ENCODE measurements at regions not wholly inside any gene's neighbourhood (a gene's known extent, or its start where the extent isn't known, plus 50 kb on each side); places are given as distances from the start of the nearest gene placed in this dataset.

DNA sequence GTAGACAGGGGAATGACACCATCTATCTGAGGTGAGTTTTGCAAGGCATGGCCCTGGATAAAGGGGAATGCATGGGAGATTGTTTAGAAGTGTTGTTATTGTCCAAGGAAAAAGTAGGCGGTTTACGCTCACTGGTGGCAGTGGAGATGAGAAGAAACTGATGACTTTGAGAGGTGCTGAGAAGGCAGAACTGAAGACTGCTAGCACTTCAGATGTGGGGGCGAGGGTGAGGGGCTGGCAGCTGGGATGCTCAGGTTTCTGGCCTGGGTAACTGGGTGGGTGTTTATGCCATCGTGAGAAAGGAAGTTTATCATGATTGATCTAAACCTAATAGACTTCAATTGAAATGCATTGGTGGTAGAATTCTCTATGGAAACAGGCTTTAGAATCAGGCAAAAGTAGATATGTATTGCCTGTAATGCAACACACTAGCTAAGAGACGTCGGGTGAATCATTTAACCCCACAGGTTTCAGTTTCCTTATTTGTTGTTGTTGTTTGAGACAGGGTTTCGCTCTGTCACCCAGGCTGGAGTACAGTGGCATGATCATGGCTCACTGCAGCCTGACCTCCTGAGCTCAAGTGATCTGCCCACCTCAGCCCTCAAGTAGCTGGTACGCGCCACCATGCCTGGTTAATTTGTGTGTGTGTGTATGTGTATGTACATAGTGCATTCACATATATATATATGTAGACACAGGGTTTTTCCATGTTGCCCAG lies 123.5 kb downstream of the SLC24A2 start:
- DNase-seq (ENCODE audit: insufficient read length, low spot score) (no peak), FAIRE-seq (no peak)
- TF ChIP-seq POLR2A (IDR thresholded peaks at IDR 0.05; ENCODE audit: low read depth, low read length) (no peak), TAF1 (IDR thresholded peaks at IDR 0.05; ENCODE audit: low read depth, low read length) (no peak), PAX5 (IDR thresholded peaks at IDR 0.05; ENCODE audit: insufficient read depth, low read length, severe bottlenecking) (no peak), SPI1 (IDR thresholded peaks at IDR 0.05; ENCODE audit: low read depth, low read length) (no peak), POLR2AphosphoS5 (IDR thresholded peaks at IDR 0.05; ENCODE audit: low read depth, low read length) (no peak), POU2F2 (IDR thresholded peaks at IDR 0.05; ENCODE audit: low read depth, low read length) (no peak)

DNA sequence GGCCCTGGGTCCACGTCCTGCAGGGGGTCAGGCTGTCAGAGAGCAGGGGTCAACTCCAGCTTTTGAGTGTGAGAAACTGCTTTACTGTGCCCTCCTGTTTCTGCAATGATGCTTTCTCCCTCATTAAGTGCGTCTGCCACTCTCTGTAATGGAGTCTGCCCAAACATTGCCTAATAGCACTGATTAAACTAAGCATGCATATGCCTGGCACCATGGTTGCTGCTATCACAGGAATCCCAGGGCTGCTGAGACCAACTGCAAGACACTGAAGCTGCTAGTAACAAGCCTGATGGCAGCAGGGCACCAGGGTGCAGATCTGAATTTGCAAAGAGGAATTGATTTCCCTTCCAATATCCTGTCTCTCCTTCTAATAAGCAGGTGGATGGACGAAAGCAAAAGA lies 125.3 kb downstream of the SLC24A2 start:
- TF ChIP-seq PAX5 (IDR thresholded peaks at IDR 0.05; ENCODE audit: insufficient read depth, low read length, severe bottlenecking) (no peak), POLR2A (IDR thresholded peaks at IDR 0.05; ENCODE audit: low read depth, low read length) (no peak), POU2F2 (IDR thresholded peaks at IDR 0.05; ENCODE audit: low read depth, low read length) (no peak), TAF1 (IDR thresholded peaks at IDR 0.05; ENCODE audit: low read depth, low read length) (no peak), POLR2AphosphoS5 (IDR thresholded peaks at IDR 0.05; ENCODE audit: low read depth, low read length) (no peak), SPI1 (IDR thresholded peaks at IDR 0.05; ENCODE audit: low read depth, low read length) (no peak)
- no peak for DNase-seq (ENCODE audit: insufficient read length, low spot score)
- no peak for FAIRE-seq

GRCh38 chr9:19662213-19662612 lies 126.6 kb downstream of the SLC24A2 start:
- no peak for DNase-seq (ENCODE audit: insufficient read length, low spot score)
- FAIRE-seq = no peak
- TF ChIP-seq PAX5 (IDR thresholded peaks at IDR 0.05; ENCODE audit: insufficient read depth, low read length, severe bottlenecking) = no peak

GRCh38 chr9:19660019-19660418 lies 128.8 kb downstream of the SLC24A2 start:
- DNase-seq (ENCODE audit: insufficient read length, low spot score) (no peak), FAIRE-seq (no peak)
- TF ChIP-seq SPI1 (IDR thresholded peaks at IDR 0.05; ENCODE audit: low read depth, low read length) (no peak), PAX5 (IDR thresholded peaks at IDR 0.05; ENCODE audit: insufficient read depth, low read length, severe bottlenecking) (no peak), POLR2A (IDR thresholded peaks at IDR 0.05; ENCODE audit: low read depth, low read length) (no peak), TAF1 (IDR thresholded peaks at IDR 0.05; ENCODE audit: low read depth, low read length) (no peak), POLR2AphosphoS5 (IDR thresholded peaks at IDR 0.05; ENCODE audit: low read depth, low read length) (no peak), POU2F2 (IDR thresholded peaks at IDR 0.05; ENCODE audit: low read depth, low read length) (no peak)

- no peak for DNase-seq (ENCODE audit: insufficient read length, low spot score)
- TF ChIP-seq PAX5 (IDR thresholded peaks at IDR 0.05; ENCODE audit: insufficient read depth, low read length, severe bottlenecking) = no peak
- TF ChIP-seq POLR2A (IDR thresholded peaks at IDR 0.05; ENCODE audit: low read depth, low read length) = no peak
- TF ChIP-seq POU2F2 (IDR thresholded peaks at IDR 0.05; ENCODE audit: low read depth, low read length) = no peak
- TF ChIP-seq TAF1 (IDR thresholded peaks at IDR 0.05; ENCODE audit: low read depth, low read length) = no peak
- no peak for TF ChIP-seq SPI1 (IDR thresholded peaks at IDR 0.05; ENCODE audit: low read depth, low read length)
- no peak for TF ChIP-seq POLR2AphosphoS5 (IDR thresholded peaks at IDR 0.05; ENCODE audit: low read depth, low read length)
- FAIRE-seq = no peak
These were observed 132.1 kb downstream of the SLC24A2 start for GRCh38 chr9:19656704-19657103.

GRCh38 chr9:19651681-19652080 lies 137.2 kb downstream of the SLC24A2 start:
- DNase-seq (ENCODE audit: insufficient read length, low spot score) = no peak
- no peak for FAIRE-seq

GRCh38 chr9:19650312-19650711 lies 138.5 kb downstream of the SLC24A2 start:
- TF ChIP-seq TAF1 (IDR thresholded peaks at IDR 0.05; ENCODE audit: low read depth, low read length) (no peak), PAX5 (IDR thresholded peaks at IDR 0.05; ENCODE audit: insufficient read depth, low read length, severe bottlenecking) (no peak), SPI1 (IDR thresholded peaks at IDR 0.05; ENCODE audit: low read depth, low read length) (no peak), POLR2AphosphoS5 (IDR thresholded peaks at IDR 0.05; ENCODE audit: low read depth, low read length) (no peak), POU2F2 (IDR thresholded peaks at IDR 0.05; ENCODE audit: low read depth, low read length) (no peak), POLR2A (IDR thresholded peaks at IDR 0.05; ENCODE audit: low read depth, low read length) (no peak)
- no peak for DNase-seq (ENCODE audit: insufficient read length, low spot score)
- FAIRE-seq = no peak

More at GRCh38 chr9:19651681-19652080, 137.2 kb downstream of the SLC24A2 start:
- TF ChIP-seq POLR2A (IDR thresholded peaks at IDR 0.05; ENCODE audit: low read depth, low read length) (no peak), POU2F2 (IDR thresholded peaks at IDR 0.05; ENCODE audit: low read depth, low read length) (no peak), TAF1 (IDR thresholded peaks at IDR 0.05; ENCODE audit: low read depth, low read length) (no peak), PAX5 (IDR thresholded peaks at IDR 0.05; ENCODE audit: insufficient read depth, low read length, severe bottlenecking) (no peak), SPI1 (IDR thresholded peaks at IDR 0.05; ENCODE audit: low read depth, low read length) (no peak), POLR2AphosphoS5 (IDR thresholded peaks at IDR 0.05; ENCODE audit: low read depth, low read length) (no peak)

DNA sequence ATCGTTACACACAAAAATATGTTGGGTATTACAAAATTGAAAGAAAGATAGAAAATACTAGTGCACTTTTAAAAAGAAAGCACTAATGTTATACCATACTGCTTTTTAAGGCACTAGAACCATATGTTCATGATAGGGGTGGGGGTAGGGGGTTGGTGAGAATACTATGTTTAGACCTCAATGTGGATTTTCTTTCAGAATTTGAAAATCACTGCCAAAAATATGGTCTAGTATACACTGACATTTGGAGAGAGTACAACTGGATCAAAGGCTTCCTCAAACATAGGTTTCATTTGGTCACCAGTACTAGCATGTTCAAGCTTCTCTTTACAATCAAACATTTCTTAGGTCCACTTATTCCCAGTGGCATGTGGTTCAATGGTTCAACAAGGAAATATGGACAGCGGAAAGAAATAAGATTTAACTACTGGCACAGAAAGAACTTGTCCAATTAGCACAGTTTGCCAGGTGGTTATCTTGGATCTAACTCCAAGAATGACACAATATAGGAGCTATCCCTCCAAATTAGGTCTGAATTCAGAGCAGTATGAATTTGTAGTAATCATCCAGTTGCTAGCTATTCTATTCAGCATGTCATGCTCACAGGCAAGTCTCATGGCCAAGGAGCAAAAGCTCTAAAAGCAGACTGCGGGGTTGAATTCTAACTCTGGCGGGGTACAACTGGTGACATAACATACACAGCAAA lies 139.3 kb downstream of the SLC24A2 start:
- DNase-seq (ENCODE audit: insufficient read length, low spot score) (no peak), FAIRE-seq (no peak)
- no peak for TF ChIP-seq POLR2A (IDR thresholded peaks at IDR 0.05; ENCODE audit: low read depth, low read length)

- FAIRE-seq = no peak
- no peak for DNase-seq (ENCODE audit: insufficient read length, low spot score)
- TF ChIP-seq POLR2A (IDR thresholded peaks at IDR 0.05; ENCODE audit: low read depth, low read length) = no peak
- TF ChIP-seq SPI1 (IDR thresholded peaks at IDR 0.05; ENCODE audit: low read depth, low read length) = no peak
- TF ChIP-seq POU2F2 (IDR thresholded peaks at IDR 0.05; ENCODE audit: low read depth, low read length) = no peak
- no peak for TF ChIP-seq POLR2AphosphoS5 (IDR thresholded peaks at IDR 0.05; ENCODE audit: low read depth, low read length)
- no peak for TF ChIP-seq TAF1 (IDR thresholded peaks at IDR 0.05; ENCODE audit: low read depth, low read length)
- TF ChIP-seq PAX5 (IDR thresholded peaks at IDR 0.05; ENCODE audit: insufficient read depth, low read length, severe bottlenecking) = no peak
These were observed 140.2 kb downstream of the SLC24A2 start for GRCh38 chr9:19648672-19649071.

- DNase-seq (ENCODE audit: insufficient read length, low spot score) (no peak), FAIRE-seq (no peak)
- TF ChIP-seq SPI1 (IDR thresholded peaks at IDR 0.05; ENCODE audit: low read depth, low read length) = no peak
- no peak for TF ChIP-seq PAX5 (IDR thresholded peaks at IDR 0.05; ENCODE audit: insufficient read depth, low read length, severe bottlenecking)
- TF ChIP-seq TAF1 (IDR thresholded peaks at IDR 0.05; ENCODE audit: low read depth, low read length) = no peak
- no peak for TF ChIP-seq POLR2AphosphoS5 (IDR thresholded peaks at IDR 0.05; ENCODE audit: low read depth, low read length)
- TF ChIP-seq POLR2A (IDR thresholded peaks at IDR 0.05; ENCODE audit: low read depth, low read length) = no peak
- TF ChIP-seq POU2F2 (IDR thresholded peaks at IDR 0.05; ENCODE audit: low read depth, low read length) = no peak
These were observed 145.0 kb downstream of the SLC24A2 start for GRCh38 chr9:19643875-19644274.
